ENCODE measurements at regions not wholly inside any gene's neighbourhood (a gene's known extent, or its start where the extent isn't known, plus 50 kb on each side); places are given as distances from the start of the nearest gene placed in this dataset.

DNA sequence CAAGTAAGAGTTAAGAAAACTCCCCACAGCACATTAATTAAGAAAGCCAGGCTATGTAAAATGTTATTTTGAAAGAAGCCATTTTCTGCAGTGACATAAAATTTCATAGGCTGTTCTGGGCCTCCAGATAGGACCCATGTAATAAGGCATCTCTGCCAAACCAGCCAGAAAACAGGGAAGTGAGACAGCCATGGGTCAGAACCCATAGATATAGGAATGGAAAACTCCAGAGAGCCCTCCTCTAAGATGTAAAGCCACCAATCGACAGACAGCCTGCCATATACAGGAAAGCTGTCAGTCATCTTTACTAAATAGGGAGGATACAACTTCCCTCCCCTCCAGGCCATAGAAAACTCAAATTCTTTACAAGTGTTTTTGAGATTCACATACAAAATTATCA is 493.3 kb downstream of the COG6 start:
- ChIA-PET CTCF (interaction anchor here (1.6 kb wide), 1 partner anchor 19 kb away, joined by 4 read pairs; no protein-coding TSS in a partner anchor), POLR2A (no interaction called here)

DNA sequence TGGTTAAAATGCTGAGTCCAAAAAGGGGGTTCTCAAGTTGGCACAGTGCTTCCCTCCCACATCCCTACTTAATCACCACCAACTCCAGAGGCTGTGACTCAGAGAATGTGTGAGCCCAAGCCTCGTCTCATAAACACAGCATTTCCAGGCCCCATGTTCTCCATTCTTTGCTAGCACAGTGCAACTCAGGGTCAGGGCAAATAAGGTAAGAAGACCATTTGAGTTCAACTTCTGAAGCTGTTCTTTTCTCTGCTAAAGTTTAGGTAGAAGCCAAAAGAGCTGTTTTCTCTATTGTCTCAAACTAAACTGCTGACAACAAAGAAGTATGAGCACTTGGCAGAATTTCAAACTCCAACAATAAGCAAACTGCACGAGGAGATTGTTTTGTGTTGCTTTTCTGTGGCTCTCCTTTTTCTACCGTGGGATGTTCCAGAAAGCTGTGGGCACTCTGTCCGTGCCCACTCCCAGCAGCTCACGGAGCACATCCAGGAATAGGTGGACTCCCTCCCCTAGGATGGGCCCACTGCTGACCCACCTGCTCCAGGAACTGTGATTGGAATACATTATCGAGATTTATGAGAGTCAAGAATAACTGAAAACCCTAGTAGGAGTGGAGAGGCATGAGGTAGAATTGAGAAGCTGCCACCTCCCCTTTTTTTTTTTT is 494.3 kb downstream of the COG6 start:
- ChIA-PET CTCF (interaction anchor here (0.7 kb wide), 1 partner anchor 35 kb away, joined by 4 read pairs; no protein-coding TSS in a partner anchor), POLR2A (no interaction called here)

DNA sequence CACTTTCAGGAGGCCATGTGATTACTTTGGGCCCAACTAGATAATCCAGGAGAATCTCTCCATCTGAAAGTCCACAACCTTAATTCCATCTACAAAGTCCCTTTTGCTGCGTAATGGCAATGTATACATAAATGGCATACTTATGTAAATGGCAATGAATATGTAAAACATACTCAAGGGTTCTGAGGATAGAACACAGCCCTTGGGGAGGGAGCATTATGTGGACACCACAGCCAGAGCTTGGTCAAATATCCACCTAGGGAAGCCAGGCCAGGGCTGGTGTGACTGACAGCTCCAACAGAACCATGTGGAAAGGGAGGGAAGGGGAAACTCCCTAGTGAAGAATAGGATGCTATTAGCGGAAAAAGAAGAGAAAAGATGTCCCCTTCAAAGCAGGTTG is 496.2 kb downstream of the COG6 start:
- CTCF ChIA-PET: no interaction called here

DNA sequence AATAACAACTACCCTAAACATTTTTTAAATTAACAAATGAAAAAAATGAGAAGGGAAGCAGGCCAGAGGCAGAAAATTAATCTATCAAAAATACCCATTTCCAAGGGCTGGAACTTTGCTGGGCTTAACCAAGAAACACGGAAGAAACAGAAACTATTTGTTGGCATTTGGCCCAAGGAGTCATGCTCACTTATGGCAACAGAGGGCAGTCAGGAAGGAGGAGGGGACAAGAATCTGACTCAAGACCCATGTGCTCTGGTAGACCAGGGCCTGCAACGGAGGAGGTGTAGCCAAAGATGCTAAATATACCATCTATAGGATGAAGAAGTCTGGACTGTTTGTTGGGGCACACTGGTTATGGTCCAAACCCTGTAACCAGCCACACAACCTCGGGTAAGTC is 496.7 kb downstream of the COG6 start:
- CTCF ChIA-PET: no interaction called here
- POLR2A ChIA-PET: no interaction called here

More for the DNA sequence above, 496.2 kb downstream of the COG6 start:
- POLR2A ChIA-PET: no interaction called here

DNA sequence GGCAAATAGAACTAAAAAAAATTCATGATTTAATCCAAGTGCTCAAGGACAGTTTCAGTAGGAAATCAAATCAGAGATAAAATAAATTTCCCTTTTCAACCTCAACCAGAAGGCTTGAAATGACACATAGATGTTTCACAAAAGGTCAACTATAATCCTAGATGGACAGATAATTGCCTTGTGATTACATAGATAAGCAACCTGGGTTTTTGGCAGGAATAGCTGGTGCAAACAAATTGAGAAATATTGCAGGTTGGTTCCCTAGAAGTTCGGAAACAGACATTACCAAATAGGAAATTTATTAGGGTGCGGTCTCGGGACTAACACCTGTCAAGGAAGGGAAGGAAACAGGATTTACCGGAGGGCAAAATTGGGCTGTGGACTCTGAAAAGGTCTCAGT is 497.5 kb downstream of the COG6 start:
- ChIA-PET CTCF (no interaction called here), POLR2A (no interaction called here)

DNA sequence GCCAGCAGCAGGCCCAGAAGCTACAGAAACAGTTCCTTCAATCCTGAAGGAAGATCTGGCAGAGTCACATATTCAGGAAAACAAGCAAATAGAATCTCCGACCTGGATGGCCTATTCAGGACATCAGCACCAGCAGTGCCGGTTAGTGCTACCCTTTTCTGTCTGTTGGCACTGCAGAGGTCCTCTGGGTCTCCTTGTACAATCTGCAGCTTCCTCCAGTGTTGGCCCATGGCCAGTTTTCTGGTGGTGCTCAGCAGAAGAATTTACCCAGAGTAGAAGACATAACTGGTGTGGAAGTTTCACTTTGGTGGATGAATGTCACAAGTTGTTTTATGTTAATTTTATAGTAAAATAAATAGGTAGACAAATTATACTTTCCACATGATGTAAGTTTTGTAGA is 498.1 kb downstream of the COG6 start:
- CTCF ChIA-PET: no interaction called here

DNA sequence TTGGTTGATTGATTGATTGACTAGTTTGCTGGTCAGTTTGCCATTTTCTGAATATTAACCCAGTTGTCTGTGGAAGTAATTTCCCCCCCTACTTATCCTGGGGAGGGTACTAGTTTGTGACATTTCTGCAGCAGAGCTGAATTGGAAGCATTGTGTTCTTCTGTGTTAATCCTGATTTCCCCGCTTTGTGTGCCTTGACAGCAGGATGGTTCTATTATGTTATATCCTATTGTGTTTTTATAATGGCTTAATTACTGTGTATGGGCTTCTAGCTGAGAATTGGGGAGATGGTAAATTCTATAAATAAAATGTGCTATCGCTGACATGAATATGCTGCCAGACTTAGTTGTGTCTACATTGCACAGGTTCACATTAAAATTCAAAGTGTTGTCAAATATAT is 499.7 kb downstream of the COG6 start:
- POLR2A ChIA-PET: no interaction called here
- CTCF ChIA-PET: no interaction called here

More for the DNA sequence above, 498.1 kb downstream of the COG6 start:
- POLR2A ChIA-PET: no interaction called here

DNA sequence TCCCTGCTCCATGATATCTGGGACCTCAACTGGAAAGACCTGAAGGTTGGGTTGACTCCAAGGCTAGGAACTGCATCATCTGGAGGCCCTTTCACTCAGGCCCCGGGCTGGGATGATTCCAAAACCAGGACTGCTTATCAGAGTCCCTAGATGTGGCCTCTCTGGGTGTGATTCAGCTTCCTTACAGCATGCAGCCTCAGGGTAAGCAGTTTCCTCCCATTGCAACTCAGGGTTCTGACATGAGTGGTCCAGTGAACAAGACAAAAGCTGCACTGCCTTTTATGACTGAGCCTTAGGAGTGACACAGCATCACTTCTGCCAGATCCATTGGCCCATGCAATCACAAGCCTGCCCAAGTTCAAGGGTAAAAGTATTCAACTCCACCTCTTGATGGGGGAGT is 502.8 kb downstream of the COG6 start:
- ChIA-PET CTCF (no interaction called here), POLR2A (no interaction called here)

DNA sequence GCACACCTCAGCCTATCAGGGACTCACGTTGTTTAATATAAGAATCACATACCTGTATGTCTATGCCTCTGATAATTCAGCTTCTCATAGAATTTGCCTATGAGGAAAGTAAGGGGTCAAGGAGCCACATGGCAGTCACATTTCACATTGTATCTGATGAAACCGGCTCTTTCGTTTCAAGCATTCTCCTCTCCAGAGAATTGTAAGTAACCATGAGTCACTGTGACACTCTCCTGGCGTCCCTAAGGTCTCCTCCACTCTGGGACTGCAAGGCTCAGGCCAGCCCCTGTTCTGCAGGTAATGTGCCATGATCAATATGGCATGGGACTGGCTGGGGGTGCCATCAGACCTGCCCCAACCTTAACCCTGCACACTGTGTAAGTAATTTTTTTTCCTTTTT is 503.3 kb downstream of the COG6 start:
- ChIA-PET POLR2A (no interaction called here), CTCF (no interaction called here)

DNA sequence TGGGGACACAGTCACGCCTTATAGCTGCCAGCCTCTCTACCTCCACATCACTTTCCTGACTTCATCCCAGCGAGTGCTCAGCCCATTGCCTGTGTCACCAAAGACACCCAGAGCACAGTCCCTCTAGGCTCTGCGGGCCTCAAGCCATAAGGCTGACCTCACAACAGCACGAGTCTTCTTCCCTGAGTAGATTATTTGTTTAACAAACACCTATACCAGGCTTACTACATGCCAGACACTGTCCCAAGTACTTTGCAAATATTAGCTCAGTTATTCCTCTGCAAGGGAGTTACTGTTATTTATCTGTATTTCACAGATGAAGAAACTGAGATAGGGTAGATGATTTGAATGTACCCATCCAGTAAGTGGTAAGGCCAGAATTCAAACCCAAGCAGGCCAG is 504.3 kb downstream of the COG6 start:
- POLR2A ChIA-PET: no interaction called here
- CTCF ChIA-PET: no interaction called here

DNA sequence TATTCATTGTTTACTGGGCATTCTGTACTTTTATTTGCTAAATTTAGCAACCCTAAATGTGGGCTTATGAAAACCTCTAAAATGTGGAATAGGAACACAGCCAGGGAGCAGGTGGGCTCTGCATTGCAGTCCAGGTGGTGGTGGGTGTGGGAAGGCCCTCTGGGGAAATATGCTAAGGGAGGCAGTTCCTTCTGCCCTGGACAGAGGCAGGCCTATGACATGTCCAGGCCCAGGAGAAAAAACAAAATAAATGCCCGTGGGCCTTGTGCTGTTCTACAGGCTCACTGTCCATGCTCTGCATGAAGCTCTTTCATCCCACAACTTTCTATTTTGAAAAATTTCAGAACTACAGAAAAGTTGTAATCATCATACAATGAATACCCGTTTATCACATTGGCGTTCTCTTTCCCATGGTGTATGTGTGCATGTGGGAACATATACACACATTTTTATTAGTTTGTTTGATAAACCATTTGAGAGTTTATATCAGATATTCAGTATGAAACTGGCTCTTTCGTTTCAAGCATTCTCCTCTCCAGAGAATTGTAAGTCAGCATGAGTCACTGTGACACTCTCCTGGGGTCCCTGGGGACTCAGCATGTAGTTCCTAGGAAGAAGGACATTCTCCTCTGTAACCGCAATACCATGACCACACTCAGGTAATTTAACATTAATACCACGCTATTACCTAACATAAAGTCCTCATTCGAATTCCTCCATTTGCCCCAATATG is 505.3 kb downstream of the COG6 start:
- ChIA-PET CTCF (interaction anchor here (0.6 kb wide), 1 partner anchor 86 kb away, joined by 3 read pairs; no protein-coding TSS in a partner anchor), POLR2A (no interaction called here)

DNA sequence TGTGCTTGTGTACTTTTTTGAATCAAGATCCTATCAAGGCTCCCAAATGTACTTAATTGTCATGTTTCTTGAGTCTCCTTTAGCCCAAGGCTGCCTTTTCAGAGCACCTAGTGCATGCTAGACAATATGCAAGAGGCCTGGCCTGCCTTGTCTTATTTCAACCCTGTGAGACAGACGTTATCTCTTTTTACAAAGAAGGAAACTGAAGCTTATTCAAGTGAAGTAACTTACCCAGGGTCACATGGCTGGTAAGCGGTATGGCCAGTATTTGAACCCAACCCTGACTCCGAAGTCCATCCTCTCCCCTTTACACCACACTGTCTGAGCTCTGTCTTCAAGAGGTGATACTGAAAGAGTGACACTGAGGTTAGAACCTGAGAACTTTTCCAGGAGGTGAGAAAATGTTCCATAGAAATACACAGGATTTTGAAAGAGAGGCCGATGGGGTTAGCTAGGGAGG is 505.1 kb downstream of the FOXO1 start:
- CTCF ChIA-PET: interaction anchor here (0.6 kb wide), 1 partner anchor 86 kb away, joined by 3 read pairs; no protein-coding TSS in a partner anchor
- POLR2A ChIA-PET: no interaction called here

DNA sequence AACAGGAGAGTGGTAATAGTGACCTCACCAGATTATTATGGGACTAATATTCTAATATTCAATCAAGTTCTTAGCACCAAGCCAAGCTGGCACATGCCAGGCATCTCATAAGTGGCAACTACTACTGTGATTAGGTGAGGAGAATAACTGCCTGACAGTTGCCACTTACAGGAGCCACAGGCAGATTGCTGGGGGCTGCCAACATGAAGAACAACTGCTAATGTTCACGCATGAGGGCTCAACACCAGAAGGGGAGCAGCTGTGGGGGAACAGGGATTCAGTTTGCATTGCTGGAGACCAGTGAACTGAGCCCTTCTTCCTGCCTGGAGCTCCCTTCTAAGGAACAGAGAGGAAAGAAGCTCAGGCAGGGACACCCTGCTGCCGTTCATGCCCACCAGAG is 504.5 kb downstream of the FOXO1 start:
- ChIA-PET CTCF (no interaction called here), POLR2A (no interaction called here)

DNA sequence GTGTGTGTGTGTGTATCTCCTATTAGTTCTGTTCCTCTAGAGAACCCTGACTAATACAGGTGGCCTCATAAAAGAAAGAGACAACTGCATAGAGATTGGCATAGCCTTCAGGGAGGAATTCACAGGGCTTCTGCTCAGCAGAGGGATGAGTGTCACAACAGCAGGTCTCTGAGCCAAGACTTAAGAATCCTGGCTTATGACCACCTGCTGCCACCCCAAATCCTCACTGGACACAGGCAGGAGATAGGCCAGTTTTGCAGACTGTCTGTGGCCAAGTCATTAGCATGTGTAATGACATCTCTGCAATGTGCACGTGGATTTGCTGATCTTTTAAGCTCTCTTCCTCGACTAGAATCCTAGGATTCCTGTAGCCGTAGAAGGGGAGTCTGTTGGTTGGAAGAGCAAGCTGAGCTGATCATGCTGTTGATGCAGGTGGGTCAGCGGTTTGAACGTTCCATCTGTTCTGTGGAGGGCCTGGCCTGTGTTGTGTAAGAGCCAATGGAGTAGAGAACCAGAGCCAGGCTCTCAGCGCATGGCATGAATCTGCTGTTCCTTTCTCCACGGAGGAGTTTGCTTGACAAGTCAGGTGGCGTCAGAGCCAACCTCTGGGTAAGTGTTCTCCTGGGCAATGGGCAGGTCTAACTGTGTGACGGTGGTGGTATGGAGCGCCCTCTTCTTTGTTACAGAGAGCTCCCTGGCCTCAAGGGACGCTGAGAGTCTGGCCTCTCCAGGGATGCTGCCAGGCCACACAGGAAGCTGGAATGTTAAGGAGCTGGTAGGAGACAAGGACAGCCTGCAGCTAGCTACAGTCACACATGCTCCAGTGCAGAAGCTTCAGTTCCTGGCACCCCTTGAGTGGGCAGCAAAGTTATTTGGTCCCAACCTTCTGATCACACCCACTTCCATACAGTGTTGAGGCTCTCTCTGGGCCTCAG is 503.1 kb downstream of the FOXO1 start:
- POLR2A ChIA-PET: no interaction called here
- CTCF ChIA-PET: no interaction called here

DNA sequence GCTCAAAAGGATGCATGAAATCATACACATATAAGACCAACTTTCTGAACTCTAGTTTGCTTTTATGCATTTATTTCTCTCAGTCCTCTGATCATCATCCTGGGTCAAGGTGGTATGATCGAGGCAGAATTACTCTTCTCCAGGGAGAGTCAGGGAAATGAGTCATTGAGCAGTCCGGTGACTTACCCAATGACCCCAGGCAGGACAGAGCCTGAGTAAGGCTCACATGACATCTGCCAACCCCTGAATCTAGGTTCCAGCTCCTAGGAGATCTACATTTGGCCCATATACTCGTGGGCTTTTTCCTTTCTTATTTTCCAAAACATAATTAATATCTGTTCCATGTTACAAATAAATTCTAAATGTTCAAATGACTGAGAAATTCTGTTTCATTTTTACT is 502.3 kb downstream of the FOXO1 start:
- CTCF ChIA-PET: no interaction called here
- POLR2A ChIA-PET: no interaction called here

DNA sequence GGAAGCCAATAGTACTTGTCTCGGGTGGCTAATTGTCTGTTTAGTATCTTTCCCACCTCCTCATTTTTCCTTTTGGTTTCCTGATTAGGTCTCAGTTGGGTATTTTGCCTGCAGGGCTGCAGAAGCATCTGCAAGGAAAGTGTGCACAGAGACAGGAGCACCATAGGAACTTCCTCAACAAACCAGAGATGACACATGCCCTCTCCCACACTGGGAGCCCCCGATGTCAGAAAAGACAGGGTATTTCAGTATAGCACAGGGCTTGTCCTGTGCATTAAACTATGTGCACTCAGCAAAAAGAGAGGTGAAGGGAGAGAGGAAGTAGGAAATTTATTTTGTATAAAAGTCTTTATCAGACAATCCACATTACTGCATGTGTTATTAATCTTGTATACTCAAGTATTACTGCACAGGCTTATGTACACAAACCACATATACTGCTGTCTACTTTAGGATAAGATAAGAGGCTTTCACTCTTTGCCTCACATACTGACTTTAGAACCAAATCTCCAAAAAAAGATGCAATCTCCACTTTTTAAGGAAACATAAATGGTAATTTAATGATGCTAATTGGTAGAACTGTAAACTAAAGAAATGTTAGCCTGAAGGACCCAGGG is 501.0 kb downstream of the FOXO1 start:
- POLR2A ChIA-PET: no interaction called here
- CTCF ChIA-PET: no interaction called here

DNA sequence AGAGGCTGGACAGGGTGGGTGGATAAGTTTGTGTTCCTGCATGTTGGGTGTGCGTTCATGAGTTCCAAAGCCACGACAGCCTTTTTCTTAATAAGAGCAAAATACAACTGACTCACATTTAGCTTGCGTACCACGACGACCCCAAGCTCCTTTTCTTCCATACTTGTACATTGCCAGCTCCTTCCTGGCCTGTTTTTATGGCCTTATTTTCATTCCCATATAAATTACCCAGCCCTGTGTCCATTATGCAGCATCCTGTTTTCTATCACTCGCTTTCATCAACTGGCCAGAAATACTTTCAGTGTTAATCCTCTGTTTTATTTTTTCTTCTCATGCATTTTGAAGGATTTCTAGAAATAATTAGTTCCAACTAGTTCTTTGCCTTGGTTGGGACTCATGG is 499.1 kb downstream of the FOXO1 start:
- ChIA-PET POLR2A (no interaction called here), CTCF (no interaction called here)

DNA sequence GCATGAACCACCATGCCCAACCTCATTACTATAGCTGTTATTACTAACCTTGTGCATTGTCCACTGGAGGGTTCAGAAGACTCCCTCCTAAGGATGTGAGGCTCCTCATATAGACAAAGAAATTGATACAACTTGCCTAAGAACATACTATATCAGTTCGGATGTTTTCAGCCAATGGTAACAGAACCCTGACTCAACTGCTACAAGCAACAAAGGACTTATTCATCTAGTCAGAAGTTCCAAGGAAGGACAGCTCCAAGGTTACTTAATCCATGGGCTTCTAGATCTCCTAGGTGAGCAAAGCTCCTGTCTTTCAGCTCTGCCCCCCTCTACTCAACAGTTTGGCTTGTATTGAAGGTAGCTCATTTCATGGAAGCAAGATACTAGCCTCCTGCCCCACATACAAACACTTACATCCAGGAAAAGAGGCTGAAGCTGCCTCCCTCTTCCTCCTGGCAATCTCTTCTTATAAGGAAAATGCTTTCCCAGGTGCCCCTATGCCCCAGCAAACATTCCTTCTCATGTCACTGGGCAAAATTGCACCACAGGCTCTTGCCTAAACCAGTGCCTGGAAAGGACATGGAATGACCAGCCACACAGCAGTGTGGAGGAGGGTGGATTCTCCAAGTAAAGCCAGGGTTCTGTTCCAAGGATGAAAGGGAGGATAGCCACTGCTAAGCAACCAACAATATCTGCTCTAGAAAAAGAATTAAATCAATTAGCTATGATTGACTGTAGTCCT is 497.8 kb downstream of the FOXO1 start:
- ChIA-PET CTCF (interaction anchor here (0.7 kb wide), 1 partner anchor 21 kb away, joined by 4 read pairs; no protein-coding TSS in a partner anchor), POLR2A (interaction anchor here (0.5 kb wide), 1 partner anchor 67 kb away, joined by 3 read pairs; no protein-coding TSS in a partner anchor)

DNA sequence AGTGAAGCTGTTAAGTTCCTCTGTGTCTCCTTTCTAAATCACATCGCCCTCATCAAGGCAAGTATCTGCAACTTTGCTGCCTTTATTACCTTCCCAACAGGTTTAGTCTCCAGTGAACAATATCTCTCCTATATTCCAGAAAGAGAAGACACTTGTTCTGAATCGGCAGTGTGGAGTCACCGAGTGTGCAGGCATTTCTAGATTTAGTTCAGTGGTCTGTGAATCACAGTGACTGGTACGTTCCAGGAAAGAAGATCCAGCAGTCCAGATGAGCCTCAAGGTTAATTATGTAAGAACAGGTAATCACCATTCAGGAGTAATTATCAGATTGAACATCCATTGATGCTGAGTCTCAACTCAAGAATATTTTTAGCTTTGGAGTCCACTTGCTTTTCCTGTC is 497.0 kb downstream of the FOXO1 start:
- ChIA-PET POLR2A (interaction anchor here (0.5 kb wide), 1 partner anchor 68 kb away, joined by 3 read pairs; no protein-coding TSS in a partner anchor), CTCF (no interaction called here)
